ENCODE measurements at regions not wholly inside any gene's neighbourhood (a gene's known extent, or its start where the extent isn't known, plus 50 kb on each side); places are given as distances from the start of the nearest gene placed in this dataset.

DNA sequence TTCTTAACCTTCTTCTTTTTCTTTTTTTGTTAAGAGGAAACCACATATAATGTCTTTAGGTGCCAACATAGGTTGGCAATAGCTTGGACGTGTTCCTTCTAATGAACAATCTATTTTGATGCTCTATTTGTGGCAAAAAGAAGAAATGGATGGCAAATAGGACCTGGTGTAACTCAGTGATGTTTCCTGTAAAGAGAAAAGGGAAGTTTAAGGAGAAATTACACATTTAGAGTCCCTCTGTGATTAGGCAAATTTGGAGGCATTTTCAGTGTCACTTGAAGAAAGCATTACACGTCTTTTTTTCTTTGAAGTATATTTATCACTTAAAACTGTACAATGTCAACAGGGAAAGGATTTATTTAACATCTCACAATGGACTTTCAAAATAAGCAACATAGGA is 327.1 kb downstream of the ZIC1 start:
- no peaks in the 10 kb centered on the region for H3K4me1 Mint-ChIP-seq
- no peaks in the 10 kb centered on the region for H3K36me3 Mint-ChIP-seq
- no peak overlapping the region for H3K4me3 Mint-ChIP-seq
- no peak overlapping the region for H3K27ac Mint-ChIP-seq
- H3K9me3 Mint-ChIP-seq = no peaks in the 10 kb centered on the region
- DNase-seq = no peak
- H3K27me3 Mint-ChIP-seq = no peaks in the 10 kb centered on the region

DNA sequence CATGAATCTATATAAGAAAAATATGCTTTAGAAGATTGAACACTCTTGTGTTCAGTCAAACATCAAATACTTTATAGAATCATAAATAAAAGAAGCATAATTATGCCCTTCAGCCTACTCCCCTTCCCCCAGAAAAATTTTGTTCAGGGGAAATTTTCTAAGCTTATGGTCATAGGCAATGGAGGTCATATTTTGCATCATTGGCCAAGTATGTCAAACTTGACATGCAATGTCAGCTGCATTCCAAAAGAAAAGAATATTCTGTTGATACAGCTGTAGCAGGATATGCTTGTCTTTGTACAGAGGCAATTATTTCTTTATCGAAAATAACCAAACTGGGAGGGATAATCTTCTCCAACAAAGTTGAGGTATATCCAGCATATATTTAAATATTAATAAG is 328.2 kb downstream of the ZIC1 start:
- DNase-seq = no peak
- no peaks in the 10 kb centered on the region for H3K36me3 Mint-ChIP-seq
- no peaks in the 10 kb centered on the region for H3K4me1 Mint-ChIP-seq
- no peaks in the 10 kb centered on the region for H3K9me3 Mint-ChIP-seq
- no peak overlapping the region for H3K27ac Mint-ChIP-seq
- H3K4me3 Mint-ChIP-seq = no peak overlapping the region
- H3K27me3 Mint-ChIP-seq = no peaks in the 10 kb centered on the region

DNA sequence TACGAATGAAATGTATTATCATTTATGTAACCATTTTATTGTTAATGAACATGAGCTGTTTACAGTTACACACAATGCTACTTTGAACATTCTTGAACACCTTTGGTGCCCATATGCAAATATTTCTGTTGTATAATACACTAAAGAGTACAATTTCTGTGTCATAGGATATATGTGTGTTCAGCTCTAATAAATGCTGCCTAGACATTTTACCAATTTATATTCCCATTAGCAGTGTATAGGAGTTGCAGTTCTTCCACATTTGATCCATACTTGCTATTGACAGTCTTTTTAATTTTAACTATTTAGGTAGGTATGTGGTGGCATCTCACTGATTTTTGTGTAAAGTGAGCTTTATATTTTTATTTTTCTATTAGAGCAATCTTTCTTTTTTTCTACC is 331.8 kb downstream of the ZIC1 start:
- Mint-ChIP-seq H3K4me3 (no peak overlapping the region), H3K9me3 (peaks cover 9% of the 10 kb centered on the region), H3K4me1 (no peaks in the 10 kb centered on the region), H3K27ac (no peak overlapping the region), H3K36me3 (no peaks in the 10 kb centered on the region), H3K27me3 (no peaks in the 10 kb centered on the region)
- no peak for DNase-seq

DNA sequence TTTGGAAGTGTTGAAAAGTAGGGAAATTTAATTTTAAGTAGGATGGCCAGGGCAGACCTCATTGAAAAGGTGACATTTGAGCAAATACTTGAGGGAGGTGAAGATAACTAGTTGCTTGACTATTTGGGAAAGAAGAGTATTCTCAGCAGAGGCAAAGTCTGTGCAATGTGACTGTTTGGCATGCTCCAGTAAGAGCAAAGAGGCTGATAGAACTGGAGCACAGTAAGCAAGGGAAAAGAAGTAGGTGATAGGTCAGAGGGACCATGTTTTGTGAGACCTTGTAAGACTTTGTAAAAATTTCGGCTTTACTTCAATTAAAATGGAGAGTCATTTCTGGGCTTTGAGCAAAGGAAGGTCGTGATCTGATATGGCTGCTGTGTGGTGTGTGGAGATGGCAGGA is 335.8 kb downstream of the ZIC1 start:
- Mint-ChIP-seq H3K4me3 (no peak overlapping the region), H3K27ac (no peak overlapping the region), H3K36me3 (no peaks in the 10 kb centered on the region), H3K27me3 (no peaks in the 10 kb centered on the region), H3K9me3 (peaks cover 13% of the 10 kb centered on the region), H3K4me1 (no peaks in the 10 kb centered on the region)
- no peak for DNase-seq

DNA sequence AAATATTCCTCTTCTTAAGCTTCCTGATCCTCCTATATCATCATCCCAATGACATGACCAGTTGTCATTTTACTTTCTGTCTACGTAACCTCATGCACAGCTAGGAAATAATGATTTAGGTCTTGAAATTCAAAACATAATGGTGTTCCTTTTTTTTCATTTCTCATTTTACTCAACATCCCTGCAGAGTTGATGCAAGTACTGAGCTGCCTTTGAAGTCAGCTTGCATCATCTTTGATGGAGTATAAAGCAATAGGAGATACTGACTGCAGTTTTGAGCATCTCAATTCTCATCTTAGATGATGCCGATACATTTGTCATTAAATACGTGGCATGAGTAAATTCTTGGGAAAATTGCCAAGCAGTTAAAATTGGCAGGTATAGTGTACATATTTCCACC is 346.1 kb downstream of the ZIC1 start:
- Mint-ChIP-seq H3K27ac (no peak overlapping the region), H3K4me1 (no peaks in the 10 kb centered on the region), H3K4me3 (no peak overlapping the region), H3K27me3 (no peaks in the 10 kb centered on the region), H3K36me3 (no peaks in the 10 kb centered on the region), H3K9me3 (peaks cover 2% of the 10 kb centered on the region)
- DNase-seq = no peak

DNA sequence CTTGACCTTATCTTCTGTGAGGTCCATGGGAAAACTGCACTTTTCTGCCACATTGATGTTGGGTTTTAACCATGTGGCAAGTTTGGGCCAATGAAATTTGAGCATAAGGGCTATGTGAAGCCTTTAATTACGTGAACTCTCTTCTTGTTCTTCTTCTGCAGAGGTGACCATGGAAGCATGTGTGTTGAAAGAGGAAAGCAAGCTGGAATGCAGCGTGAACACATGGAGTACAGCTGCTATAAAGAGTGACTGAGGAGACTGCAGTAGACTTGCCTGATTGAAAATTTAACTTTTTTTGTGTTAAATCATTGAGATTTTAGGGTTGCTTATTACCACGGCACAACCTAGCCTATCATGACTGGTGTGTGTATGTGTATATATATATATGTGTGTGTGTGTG is 347.3 kb downstream of the ZIC1 start:
- Mint-ChIP-seq H3K27ac (no peak overlapping the region), H3K9me3 (peaks cover 3% of the 10 kb centered on the region), H3K4me3 (no peak overlapping the region), H3K36me3 (no peaks in the 10 kb centered on the region), H3K27me3 (no peaks in the 10 kb centered on the region), H3K4me1 (no peaks in the 10 kb centered on the region)
- DNase-seq = no peak

DNA sequence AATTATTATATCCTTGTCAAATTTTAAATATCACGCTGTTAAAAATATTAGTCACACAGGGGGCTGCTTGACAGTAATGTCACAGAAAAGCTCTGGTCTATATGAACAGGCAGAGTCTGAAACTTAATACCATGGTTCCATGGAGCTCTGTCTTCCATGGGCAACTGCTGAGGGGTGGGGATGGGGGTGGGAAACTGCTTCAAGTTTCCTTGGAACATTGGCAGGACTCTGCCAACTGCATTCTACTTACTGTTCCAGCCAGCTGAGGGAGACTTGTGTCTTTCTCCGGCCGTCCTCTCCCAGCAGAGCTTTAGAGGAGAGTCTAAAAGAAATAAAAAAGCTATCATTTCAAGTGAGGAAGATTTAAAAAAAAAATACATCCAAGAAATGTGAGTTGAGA is 348.7 kb downstream of the ZIC1 start:
- no peak overlapping the region for H3K27ac Mint-ChIP-seq
- H3K4me3 Mint-ChIP-seq = no peak overlapping the region
- H3K9me3 Mint-ChIP-seq = peaks cover 3% of the 10 kb centered on the region

DNA sequence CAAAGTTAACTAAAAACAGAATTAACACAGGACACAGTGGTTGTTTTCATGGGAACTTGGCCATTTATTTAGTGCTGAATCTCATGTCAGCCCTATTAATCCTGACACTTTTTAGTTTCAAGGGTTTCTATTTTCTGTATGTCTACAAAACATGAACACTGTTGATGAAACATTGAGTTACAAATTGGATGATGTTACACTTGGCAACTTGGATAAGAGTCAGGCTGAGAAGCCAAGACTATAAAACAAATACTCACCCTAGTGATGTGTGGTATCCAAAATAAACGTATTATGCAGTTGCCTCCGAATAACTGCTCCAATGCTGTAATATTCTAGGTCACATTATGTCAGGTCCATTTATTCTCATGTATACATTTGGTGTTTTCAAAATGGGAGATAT is 349.6 kb downstream of the ZIC1 start:
- Mint-ChIP-seq H3K27me3 (no peaks in the 10 kb centered on the region), H3K27ac (no peak overlapping the region), H3K36me3 (no peaks in the 10 kb centered on the region), H3K4me1 (no peaks in the 10 kb centered on the region), H3K9me3 (peaks cover 3% of the 10 kb centered on the region), H3K4me3 (no peak overlapping the region)
- no peak for DNase-seq

More for the DNA sequence above, 348.7 kb downstream of the ZIC1 start:
- no peak for DNase-seq
- no peaks in the 10 kb centered on the region for H3K27me3 Mint-ChIP-seq
- no peaks in the 10 kb centered on the region for H3K36me3 Mint-ChIP-seq
- H3K4me1 Mint-ChIP-seq = no peaks in the 10 kb centered on the region

DNA sequence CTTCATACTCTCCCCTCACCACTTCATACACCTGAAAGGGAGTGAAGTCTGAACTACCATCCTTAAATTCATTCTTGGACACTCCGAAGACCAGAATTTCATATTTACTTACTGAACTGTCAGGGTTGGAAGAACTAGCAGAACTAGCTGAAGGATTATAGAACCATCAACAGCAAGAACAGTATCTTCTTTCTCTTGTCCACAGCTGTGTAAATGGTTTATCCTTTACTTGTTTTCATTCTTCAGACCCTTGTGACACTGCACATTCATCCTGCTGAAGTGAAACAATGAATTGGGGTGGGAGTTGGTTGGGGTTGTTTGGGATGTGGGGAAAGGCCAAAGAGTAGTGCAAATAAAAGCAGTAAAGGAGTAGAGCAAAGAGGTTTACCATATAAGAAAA is 350.9 kb downstream of the ZIC1 start:
- Mint-ChIP-seq H3K9me3 (peaks cover 3% of the 10 kb centered on the region), H3K4me3 (no peak overlapping the region), H3K27ac (no peak overlapping the region)

DNA sequence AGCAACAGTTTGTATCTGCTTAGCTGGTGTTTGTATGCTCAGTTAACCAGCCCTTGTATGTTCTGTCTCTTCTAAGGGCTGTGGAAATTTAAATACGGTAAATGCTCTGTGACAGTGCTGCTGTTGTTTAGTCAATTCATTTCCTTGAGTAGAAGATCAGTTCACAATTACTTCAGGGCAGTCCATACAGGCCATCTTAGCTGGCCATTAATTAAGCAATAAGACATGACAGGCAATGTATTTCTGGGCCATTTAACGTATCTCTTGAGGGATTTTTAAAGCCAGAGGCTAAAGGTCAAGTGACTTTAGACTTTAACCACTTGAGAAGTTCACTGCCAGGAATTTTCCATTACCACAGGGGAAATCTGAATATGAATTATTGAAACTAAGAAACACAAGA is 351.8 kb downstream of the ZIC1 start:
- DNase-seq = no peak
- Mint-ChIP-seq H3K27ac (no peak overlapping the region), H3K27me3 (no peaks in the 10 kb centered on the region), H3K4me3 (no peak overlapping the region), H3K4me1 (no peaks in the 10 kb centered on the region), H3K9me3 (peaks cover 3% of the 10 kb centered on the region), H3K36me3 (no peaks in the 10 kb centered on the region)

More for the DNA sequence above, 350.9 kb downstream of the ZIC1 start:
- DNase-seq = no peak
- H3K4me1 Mint-ChIP-seq = no peaks in the 10 kb centered on the region
- H3K27me3 Mint-ChIP-seq = no peaks in the 10 kb centered on the region
- no peaks in the 10 kb centered on the region for H3K36me3 Mint-ChIP-seq

DNA sequence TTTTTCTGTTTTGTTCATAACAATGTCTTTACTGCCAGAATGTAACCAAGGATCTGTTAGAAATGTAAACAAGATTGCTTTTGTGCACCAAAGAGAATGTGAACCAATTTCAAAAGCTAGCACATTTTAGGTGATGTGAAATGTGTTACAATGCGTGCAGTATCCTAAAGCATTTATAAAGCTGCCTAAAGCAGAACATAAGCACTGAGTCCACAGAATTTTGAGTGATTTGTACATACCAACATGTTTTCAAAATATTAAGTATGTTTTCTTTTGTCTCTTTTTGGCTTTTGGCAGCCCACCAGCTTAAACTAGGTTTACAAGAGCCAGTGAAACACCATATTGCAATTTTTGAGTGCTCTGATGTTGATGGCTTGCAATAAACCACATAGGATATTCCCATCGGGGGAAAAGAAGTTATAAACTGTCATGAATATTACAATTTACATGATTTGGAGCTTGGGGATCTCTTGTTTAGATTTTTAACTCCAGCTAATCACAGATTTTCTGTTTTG is 364.0 kb downstream of the ZIC1 start:
- no peaks in the 10 kb centered on the region for H3K36me3 Mint-ChIP-seq
- no peaks in the 10 kb centered on the region for H3K4me1 Mint-ChIP-seq
- H3K9me3 Mint-ChIP-seq = peaks cover 1% of the 10 kb centered on the region
- no peak overlapping the region for H3K27ac Mint-ChIP-seq
- no peaks in the 10 kb centered on the region for H3K27me3 Mint-ChIP-seq
- no peak for DNase-seq
- H3K4me3 Mint-ChIP-seq = no peak overlapping the region

DNA sequence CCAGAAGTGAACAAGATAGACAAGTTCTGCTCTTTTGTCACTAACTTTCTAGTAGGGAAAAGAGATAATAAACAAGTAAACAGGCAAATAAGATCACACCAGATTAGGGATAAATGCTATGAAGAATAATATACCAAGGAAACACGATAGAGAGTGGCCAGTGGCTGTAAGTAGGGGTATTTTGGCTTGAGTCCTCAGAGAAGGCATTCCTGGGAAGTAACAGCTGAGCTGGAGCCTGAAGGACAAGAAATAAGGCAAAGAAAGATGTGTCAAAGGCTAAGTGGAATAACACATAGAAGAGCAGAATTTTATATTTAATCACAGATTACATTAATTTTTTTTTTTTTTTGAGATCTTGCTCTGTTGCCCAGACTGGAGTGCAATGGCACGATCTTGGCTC is 366.2 kb downstream of the ZIC1 start:
- peaks cover under 1% of the 10 kb centered on the region for H3K9me3 Mint-ChIP-seq
- no peaks in the 10 kb centered on the region for H3K27me3 Mint-ChIP-seq
- DNase-seq = no peak
- no peaks in the 10 kb centered on the region for H3K36me3 Mint-ChIP-seq
- no peak overlapping the region for H3K27ac Mint-ChIP-seq
- H3K4me3 Mint-ChIP-seq = no peak overlapping the region
- H3K4me1 Mint-ChIP-seq = no peaks in the 10 kb centered on the region

DNA sequence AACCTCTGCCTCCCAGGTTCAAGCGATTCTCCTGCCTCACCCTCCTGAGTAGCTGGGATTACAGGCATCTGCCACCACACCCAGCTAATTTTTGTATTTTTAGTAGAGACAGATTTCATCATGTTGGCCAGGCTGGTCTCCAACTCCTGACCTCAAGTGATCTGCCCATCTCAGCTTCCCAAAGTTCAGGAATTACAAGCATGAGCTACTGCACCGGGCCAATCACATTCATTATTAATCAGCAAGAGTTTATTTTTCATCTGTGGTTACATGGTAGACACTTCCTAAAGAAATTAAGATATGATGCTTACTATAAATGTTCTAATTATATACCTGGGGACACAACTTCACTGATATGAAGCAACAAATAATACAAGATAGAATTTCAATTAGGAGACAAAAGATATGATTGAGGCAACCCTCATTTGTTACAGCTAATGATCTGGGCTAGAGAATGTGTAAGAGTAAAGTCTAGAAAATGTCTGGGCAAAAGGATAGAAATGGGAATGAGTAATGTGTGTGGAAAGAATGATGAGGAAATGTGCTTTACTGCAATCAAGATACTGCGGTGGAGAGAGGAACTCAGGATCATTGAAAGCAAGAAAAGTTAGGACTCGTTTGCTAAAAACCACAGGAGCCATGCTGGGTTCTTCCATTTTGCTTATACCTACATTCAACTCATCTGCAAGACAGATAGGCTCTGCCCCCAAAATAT is 366.8 kb downstream of the ZIC1 start:
- Mint-ChIP-seq H3K27ac (no peak overlapping the region), H3K4me1 (no peaks in the 10 kb centered on the region), H3K36me3 (no peaks in the 10 kb centered on the region), H3K9me3 (no peaks in the 10 kb centered on the region), H3K27me3 (no peaks in the 10 kb centered on the region), H3K4me3 (no peak overlapping the region)
- no peak for DNase-seq

DNA sequence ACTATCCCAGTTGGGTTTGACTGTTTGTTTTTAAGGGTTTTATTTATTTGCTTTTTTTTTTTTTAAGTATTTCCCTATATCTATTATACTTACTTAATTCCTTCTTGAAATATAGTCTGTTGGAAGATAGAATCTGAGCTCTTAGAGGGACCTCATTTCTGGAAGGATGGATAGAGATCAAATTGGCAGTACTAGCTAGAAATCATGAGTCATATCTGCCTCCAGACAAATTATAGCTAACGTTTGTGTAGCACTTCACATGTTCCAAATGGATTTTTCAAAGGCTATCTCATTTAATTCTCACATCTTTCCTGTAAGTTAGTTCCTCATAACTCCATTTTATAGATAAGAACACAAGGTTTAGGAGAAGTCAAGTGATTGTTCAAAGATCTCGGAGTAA is 384.7 kb downstream of the ZIC1 start:
- no peak overlapping the region for H3K4me3 Mint-ChIP-seq
- H3K36me3 Mint-ChIP-seq = no peaks in the 10 kb centered on the region
- H3K27me3 Mint-ChIP-seq = no peaks in the 10 kb centered on the region
- H3K27ac Mint-ChIP-seq = no peak overlapping the region
- H3K9me3 Mint-ChIP-seq = peaks cover 2% of the 10 kb centered on the region
- H3K4me1 Mint-ChIP-seq = no peaks in the 10 kb centered on the region
- DNase-seq = no peak

DNA sequence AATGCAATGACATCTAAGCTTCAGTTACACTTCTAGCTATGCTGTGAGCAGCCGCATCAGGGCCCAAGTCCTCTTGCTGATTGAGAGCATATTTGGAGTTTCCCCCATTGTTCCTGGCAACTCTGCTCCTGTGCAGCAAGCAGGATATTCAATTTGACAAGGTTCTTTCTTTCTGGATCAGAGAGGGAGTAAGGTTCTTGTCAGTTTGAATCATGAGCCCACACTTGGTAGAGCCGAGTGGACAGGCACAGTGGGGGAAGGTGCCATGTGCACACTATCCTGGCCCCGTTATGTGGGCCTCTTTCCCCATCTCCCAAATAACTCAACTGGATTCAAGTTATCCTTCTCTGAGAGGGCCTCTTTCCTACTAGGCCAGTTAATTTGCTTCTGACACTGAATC is 385.4 kb downstream of the ZIC1 start:
- H3K4me1 Mint-ChIP-seq = no peaks in the 10 kb centered on the region
- H3K36me3 Mint-ChIP-seq = no peaks in the 10 kb centered on the region
- peaks cover 2% of the 10 kb centered on the region for H3K9me3 Mint-ChIP-seq

DNA sequence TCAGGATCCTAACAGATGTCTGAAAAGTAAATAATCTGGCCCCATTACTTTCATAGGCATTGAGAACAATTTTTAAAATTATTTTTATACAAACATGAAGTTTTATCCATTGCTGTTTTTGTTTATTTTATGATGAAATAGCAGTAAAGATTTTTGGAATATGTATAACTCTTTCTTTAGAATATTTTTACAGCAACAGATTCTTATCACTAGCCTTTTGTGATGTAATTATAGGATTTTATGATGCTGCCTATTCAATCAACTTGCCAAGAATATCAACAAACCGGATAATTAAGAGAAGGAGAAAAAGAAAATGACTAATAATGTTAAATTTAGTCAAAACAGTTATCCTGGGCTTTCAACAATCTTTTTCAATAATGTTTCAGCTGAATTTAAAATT is 386.3 kb downstream of the ZIC1 start:
- no peak overlapping the region for H3K27ac Mint-ChIP-seq
- no peak for DNase-seq
- no peaks in the 10 kb centered on the region for H3K27me3 Mint-ChIP-seq
- no peak overlapping the region for H3K4me3 Mint-ChIP-seq
- H3K4me1 Mint-ChIP-seq = no peaks in the 10 kb centered on the region
- peaks cover 2% of the 10 kb centered on the region for H3K9me3 Mint-ChIP-seq
- no peaks in the 10 kb centered on the region for H3K36me3 Mint-ChIP-seq

More for the DNA sequence above, 385.4 kb downstream of the ZIC1 start:
- Mint-ChIP-seq H3K27me3 (no peaks in the 10 kb centered on the region), H3K27ac (no peak overlapping the region), H3K4me3 (no peak overlapping the region)
- DNase-seq = no peak

Measured in activated naive CD8-positive, alpha-beta T cell treated with anti-CD3 and anti-CD28 coated beads for 36 hours (primary cell).